Peyer's patch (tissue), 4 donors: ENCODE measurements at regions not wholly inside any gene's neighbourhood (a gene's known extent, or its start where the extent isn't known, plus 50 kb on each side); places are given as distances from the start of the nearest gene placed in this dataset.

Source experiments
- POLR2A ChIP-seq, 2 donors: fragments of 450-650 bp; IDR thresholded peaks; one replicate each; pipeline ENCODE4 v1.5.1; 2017; ENCODE audit warnings: antibody characterized with exemption in 2 of 2, mild to moderate bottlenecking in 2 of 2, moderate library complexity in 2 of 2
- TF ChIP-seq, protein P1 (sequence below), 6 experiments: fragments of 450-650 bp in 4 of 6; fragments of 200-600 bp in 2 of 6; sonication (generic) in 1 of 6; IDR thresholded peaks; one replicate each; pipeline ENCODE4 v1.5.1; 2017 to 2019; ENCODE audit warnings: antibody characterized with exemption in 6 of 6, mild to moderate bottlenecking in 3 of 6, moderate library complexity in 1 of 6

DNA sequence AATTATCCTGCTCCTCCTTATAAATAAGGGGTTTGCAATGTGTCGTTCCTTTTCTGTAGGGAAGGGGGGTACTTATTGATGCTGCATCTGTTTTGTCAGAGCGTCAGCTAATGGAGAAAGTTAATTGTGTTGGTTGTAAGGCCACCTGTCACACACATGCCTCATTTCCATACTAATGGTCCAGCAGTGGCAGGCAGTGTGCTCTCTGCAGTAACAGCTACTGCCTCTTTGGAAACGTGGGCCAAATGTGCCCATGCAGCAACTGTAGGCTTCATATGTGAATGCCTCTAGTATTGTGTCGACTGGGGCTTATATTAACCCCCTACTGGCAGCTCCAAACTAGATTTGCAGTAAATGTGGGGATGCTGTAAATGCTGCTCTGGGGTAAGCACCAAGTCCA, 56.3 kb upstream of the OLIG3 start:
- TF ChIP-seq, protein P1, sequence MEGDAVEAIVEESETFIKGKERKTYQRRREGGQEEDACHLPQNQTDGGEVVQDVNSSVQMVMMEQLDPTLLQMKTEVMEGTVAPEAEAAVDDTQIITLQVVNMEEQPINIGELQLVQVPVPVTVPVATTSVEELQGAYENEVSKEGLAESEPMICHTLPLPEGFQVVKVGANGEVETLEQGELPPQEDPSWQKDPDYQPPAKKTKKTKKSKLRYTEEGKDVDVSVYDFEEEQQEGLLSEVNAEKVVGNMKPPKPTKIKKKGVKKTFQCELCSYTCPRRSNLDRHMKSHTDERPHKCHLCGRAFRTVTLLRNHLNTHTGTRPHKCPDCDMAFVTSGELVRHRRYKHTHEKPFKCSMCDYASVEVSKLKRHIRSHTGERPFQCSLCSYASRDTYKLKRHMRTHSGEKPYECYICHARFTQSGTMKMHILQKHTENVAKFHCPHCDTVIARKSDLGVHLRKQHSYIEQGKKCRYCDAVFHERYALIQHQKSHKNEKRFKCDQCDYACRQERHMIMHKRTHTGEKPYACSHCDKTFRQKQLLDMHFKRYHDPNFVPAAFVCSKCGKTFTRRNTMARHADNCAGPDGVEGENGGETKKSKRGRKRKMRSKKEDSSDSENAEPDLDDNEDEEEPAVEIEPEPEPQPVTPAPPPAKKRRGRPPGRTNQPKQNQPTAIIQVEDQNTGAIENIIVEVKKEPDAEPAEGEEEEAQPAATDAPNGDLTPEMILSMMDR (IDR thresholded peaks at IDR 0.05): no peak
- no peak for TF ChIP-seq POLR2A (IDR thresholded peaks at IDR 0.05)
